Activated naive CD4-positive, alpha-beta T cell treated with Interleukin-2 at 50 U/mL for 16 hours (primary cell): ENCODE measurements at regions not wholly inside any gene's neighbourhood (a gene's known extent, or its start where the extent isn't known, plus 50 kb on each side); places are given as distances from the start of the nearest gene placed in this dataset.

Source experiments
- DNase-seq: peaks from one replicate; pipeline ENCODE4 v3.0.0-alpha.2; 2020

DNA sequence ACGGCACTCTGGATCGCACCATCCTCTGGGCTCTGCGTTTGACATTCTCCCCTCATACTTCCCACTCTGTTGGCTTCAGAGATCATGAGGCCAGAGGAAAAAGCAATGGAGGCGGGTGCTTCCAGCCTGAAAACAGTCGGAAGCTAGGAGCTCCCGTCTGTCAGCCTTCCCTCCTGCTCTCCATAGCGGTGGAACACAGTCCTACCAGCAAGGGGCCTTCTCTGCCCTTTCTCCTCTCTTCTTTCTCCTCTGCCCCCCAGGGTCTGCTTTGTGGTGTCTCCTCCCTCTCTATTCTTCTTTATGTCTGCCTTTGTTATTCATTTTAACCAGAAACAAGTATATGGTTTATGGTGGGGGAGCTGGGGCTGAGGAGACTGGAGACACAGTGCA lies 152.5 kb upstream of the NFIB start:
- DNase-seq, result no peak

GRCh38 chr9:14462950-14463349 lies 149.0 kb upstream of the NFIB start:
- DNase-seq, result no peak

GRCh38 chr9:14455243-14455642 lies 141.3 kb upstream of the NFIB start:
- no peak for DNase-seq

- DNase-seq, result no peak
Observed at GRCh38 chr9:14453286-14453685, 139.3 kb upstream of the NFIB start.

DNA sequence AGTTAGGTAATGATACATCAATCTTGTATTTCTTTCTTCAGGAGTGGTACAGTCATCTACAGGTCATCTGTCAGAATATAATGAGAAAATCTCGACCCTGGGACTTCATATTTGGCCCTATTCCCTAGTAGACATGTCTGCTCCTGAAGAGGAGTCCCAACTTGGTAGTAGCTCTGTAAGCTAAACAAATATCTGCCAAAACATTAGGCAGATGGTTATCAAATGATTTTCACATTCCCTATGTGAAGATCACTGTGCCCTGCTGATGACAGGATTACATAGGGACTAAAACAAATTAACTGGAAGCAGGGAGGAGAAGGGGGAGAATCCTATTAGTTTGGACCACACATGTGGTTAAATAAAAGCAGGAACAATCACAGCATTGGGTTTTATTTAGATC lies 138.6 kb upstream of the NFIB start:
- DNase-seq, result no peak

DNA sequence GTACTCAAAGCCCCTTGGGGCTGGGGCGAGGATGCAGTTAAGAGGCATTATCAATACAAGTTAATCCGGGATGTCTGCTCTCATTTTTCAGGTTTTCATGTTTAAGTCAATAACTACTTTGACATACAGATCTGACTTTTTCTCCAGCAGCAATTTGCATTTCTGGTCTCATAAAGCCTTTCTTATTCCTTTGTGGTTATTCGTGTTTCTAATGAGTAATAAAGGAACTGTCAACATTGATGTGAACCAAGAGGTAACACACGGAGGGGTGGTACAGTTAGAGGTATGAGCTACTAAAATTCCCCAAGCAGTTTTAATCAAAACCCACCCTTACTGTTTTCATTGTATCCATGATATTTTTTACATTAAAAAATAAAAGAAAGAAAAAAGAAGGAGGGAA lies 138.0 kb upstream of the NFIB start:
- no peak for DNase-seq

DNA sequence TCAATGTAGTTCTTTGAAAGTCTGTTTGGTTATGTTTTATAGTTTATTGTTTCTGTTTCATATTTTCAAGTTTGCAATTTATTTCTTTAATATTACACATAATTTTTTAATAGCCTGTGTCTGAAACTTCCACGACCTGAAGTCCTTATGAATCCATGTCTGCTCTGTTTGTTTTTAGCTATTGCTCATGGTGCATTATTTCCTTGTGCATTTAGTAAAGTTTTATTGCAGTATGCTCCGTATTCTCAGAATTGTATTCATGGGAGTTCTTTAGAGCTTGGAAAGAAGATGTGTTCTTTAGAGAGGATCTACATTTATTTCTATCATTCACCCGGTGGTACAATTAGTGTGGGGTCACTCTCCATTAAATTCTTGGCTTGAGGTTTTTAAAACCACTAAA lies 133.2 kb upstream of the NFIB start:
- no peak for DNase-seq

DNA sequence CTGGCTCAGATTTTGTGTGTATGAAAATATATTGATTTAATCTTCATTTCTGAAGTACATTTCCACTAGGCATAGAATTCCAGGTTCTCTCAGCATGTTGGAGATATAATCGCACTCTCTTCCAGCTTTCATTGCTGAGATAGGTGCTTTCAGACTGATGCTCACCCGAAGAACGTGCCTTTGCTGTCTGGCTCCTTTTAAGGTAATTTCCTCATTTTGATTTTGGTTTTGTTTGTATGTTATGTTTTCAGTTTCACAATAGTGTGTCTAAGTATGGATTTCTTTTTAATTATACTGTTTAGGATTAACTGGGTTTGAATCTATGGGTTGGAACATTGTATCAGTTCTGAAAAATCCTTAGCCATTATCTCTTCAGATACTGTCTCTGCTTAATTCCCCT lies 132.0 kb upstream of the NFIB start:
- DNase-seq, result no peak

DNA sequence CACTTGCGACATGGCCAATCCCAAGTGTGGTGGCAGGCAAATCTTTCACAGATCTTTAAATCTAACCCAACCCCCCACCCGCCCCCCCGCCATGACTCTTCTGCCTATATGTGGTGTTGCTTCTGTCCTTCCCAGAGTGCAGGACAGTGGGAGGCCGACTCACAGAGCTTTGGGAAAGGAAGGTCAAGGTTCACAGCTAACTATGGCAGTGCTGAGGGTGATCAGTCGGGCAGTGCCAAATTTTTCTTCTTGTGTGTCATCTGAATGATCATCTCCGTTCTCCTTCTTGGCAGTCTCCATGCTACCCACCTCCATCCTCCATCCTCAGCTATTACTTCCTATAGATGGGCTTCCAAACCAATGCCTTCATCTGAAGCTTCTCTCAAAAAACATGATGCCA lies 129.0 kb upstream of the NFIB start:
- DNase-seq, result no peak

DNA sequence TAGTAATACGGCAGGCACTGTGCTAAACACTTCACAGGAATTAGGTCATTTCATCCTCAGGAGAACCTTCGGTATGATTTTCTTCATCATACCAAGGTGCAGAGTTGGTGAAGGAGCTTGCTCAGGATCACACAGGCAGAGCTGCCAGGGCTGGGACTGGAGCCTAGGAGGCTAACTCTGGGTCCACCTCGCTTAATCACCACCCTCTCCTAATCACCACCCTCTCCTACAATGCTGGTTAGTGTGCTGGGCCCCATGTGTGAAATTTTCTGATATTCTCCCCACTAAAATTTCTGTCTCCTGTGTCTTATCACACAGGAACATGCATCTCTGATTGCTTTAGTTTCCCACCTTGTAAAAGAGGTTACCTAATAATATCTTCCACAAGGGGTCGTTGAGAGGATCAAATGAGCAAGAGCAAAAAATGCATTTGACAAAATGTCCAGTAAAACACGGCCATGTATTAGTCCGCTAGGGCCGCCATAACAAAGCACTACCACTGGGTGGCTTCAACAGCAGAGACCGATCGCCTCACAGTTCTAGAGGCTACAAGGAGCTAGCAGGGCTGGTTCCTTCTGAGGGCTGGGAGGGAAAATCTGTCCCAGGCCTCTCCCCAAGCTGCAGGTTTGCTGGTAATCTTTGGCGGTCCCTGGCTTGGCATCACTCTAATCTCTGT lies 128.2 kb upstream of the NFIB start:
- DNase-seq, result no peak

- DNase-seq, result no peak
Observed at GRCh38 chr9:14441115-14441514, 127.2 kb upstream of the NFIB start.

GRCh38 chr9:14440062-14440461 lies 126.1 kb upstream of the NFIB start:
- DNase-seq, result no peak

DNA sequence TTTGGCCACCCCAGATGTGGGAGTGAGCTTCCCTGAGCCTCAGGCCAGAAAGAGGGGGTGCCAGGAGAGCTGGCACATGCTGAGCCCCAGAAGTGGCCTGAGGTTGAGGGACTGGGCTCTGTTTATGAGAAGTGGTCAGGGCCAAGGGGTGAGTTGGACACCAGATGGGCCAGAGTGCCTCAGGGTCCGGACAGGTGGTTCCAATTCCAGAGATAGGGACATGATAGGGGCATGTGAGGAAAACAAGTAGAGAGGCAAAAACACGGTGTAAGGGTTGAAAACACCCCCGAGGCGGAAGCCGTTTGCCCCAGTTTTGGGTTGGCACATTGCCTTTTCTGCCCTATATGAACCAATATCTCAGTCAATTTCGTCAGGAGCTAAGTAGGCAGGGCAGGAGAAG lies 125.6 kb upstream of the NFIB start:
- no peak for DNase-seq

DNA sequence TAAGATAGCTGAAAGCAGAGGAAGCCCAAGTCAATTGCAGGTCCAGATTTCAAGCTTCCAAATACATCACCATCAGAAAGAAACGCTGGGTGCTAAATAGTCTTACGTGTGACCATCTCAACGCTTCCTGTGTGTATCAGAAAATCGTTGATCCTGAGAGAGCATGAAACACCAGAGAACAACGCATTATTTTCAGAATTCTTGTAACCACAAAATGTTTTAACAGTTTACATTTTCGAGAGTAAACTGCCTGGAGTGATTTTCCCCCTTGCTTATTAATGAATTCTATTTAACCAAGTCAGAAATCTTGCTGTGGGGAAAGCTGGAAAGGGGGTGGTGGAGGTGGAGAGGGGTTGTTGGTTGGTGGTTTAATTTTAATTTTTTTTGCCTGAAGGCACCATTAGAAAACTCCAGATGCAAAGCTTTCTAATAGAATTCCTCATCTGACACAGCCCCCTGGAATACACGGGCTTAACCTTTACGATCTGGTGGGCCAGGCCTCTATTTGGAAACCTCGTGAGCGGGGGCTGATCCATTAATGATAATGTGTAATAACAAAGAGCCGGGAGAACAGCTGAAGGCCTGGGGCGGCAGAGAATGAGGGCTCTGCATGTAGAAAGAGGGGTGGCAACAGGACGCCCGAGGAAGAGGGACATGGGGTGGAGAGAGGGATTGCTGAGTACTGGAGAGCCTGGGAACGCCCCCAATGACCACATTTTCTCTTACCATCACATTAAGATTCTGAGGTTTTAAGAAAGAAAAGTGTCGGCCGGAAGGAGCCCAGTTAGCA lies 124.5 kb upstream of the NFIB start:
- no peak for DNase-seq

GRCh38 chr9:14437354-14438231 lies 123.7 kb upstream of the NFIB start:
- DNase-seq, result no peak

GRCh38 chr9:14435871-14436270 lies 121.9 kb upstream of the NFIB start:
- DNase-seq, result no peak

- DNase-seq, result no peak
Observed at GRCh38 chr9:14434971-14435718, 121.2 kb upstream of the NFIB start.

DNA sequence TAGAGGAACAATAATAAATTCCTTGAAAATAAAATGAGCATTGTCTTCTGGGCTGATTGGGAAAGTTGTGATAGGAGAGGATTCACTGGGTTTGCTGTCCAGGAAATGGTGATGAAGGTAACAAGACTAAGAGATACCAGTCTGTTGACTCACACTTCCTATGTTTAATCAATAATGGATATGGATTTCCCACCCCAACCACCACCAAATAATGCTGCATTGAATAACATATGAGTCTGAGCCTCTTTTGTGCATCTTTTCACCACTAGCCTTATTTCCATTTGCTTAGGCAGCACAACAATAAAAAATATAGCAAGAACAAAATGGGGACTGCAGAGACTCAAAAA lies 120.2 kb upstream of the NFIB start:
- no peak for DNase-seq

GRCh38 chr9:14433351-14434157 lies 119.6 kb upstream of the NFIB start:
- DNase-seq, result no peak

- no peak for DNase-seq
Observed at GRCh38 chr9:14432666-14433350, 118.9 kb upstream of the NFIB start.

GRCh38 chr9:14428781-14429230 lies 114.9 kb upstream of the NFIB start:
- peak; percentile 25 for DNase-seq

DNA sequence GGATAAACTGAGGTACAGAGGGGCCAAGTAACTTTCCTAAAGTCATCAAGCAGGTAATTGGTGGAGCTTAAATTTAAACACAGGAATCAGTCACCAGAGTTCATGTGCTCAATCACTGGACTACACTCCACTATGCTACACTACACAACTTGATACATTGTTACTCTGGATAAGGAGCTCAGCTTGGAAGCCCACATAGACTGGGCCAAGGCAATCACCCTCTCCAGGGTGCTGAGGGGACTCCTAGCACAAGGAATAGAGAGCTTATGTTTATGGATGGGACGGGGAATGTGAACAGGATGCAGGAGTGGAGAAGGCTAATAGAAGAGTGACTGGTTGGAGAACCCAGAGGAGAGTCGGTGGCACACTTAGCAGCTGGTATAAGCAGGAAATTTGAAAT lies 113.5 kb upstream of the NFIB start:
- DNase-seq, result no peak
